Peyer's patch (tissue), 4 donors: ENCODE measurements at regions not wholly inside any gene's neighbourhood (a gene's known extent, or its start where the extent isn't known, plus 50 kb on each side); places are given as distances from the start of the nearest gene placed in this dataset.
"Not testable (repeated sequence)": the region's sequence is repeated elsewhere in the genome, so short reads cannot be mapped to it uniquely, and the experiment has no call there.

Experiments
- CTCF ChIP-seq, 6 experiments: fragments of 450-650 bp in 4 of 6; fragments of 200-600 bp in 2 of 6; sonication (generic) in 1 of 6; IDR thresholded peaks; one replicate each; pipeline ENCODE4 v1.5.1; 2017 to 2019; ENCODE audit warnings: antibody characterized with exemption in 6 of 6, mild to moderate bottlenecking in 3 of 6, moderate library complexity in 1 of 6
- POLR2A ChIP-seq, 2 donors: fragments of 450-650 bp; IDR thresholded peaks; one replicate each; pipeline ENCODE4 v1.5.1; 2017; ENCODE audit warnings: antibody characterized with exemption in 2 of 2, mild to moderate bottlenecking in 2 of 2, moderate library complexity in 2 of 2

- TF ChIP-seq CTCF, POLR2A (IDR thresholded peaks at IDR 0.05): not testable (repeated sequence)
These were observed 395.9 kb downstream of the CDY2B start for GRCh38 chrY:17484157-17484556.
